ENCODE measurements at regions not wholly inside any gene's neighbourhood (a gene's known extent, or its start where the extent isn't known, plus 50 kb on each side); places are given as distances from the start of the nearest gene placed in this dataset.

DNA sequence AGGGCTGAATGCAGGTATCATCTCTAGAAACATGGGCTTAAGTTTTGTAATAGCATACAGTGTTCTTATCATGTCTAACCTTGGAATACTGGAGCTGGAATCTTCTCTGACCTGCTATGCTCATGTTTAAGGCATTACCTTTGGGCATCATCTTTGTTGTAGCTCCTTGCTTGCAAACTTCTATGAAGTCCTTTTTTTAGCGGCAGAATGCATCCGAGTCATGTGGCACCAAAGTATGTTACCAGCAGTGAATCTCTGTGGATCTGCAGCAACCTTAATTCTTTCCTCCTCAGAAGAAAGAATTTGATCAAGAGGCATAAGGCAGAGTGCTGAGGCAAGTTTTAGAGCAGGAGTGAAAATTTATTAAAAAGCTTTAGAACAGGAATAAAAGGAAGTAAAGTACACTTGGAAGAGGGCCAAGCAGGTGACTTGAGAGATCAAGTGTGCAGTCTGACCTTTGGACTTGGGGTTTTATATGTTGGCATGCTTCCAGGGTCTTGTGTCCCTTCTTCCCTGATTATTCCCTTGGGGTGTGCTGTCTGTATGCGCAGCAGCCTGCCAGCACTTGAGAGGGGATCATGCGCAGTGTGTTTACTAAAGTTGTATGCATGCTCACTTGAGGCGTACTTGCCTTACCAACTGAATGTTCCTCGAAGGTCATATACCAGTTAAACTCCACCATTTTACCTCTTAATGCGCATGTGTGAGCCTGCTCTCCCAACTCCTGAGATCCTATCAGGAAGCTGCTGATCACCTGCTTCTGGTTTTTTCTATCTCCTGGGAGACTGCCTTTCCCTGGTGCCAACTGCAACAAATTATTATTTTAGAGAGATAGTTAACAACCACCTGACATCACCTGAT is 115.5 kb downstream of the LACC1 start:
- TF ChIP-seq GATA2 (IDR thresholded peaks at IDR 0.05; ENCODE audit: low read depth, low read length) (no peak), GATA3 (IDR thresholded peaks at IDR 0.05; ENCODE audit: low read depth, low read length) (no peak)
